Activated CD4-positive, alpha-beta T cell treated with anti-CD3 and anti-CD28 coated beads, Interleukin-2, amount 50 U/mL, for 48 hours (primary cell): ENCODE measurements at regions not wholly inside any gene's neighbourhood (a gene's known extent, or its start where the extent isn't known, plus 50 kb on each side); places are given as distances from the start of the nearest gene placed in this dataset.
"Not testable (repeated sequence)": the region's sequence is repeated elsewhere in the genome, so short reads cannot be mapped to it uniquely, and the experiment has no call there.

ENCODE experiments used
- DNase-seq, 2 experiments: peaks; one replicate each; pipeline ENCODE4 v3.0.0-alpha.2; 2020

- DNase-seq = no peak
Observed at GRCh38 chr11:105429096-105429910, 180.6 kb upstream of the GRIA4 start.

GRCh38 chr11:105407101-105407500 is 202.8 kb upstream of the GRIA4 start:
- no peak for DNase-seq

DNA sequence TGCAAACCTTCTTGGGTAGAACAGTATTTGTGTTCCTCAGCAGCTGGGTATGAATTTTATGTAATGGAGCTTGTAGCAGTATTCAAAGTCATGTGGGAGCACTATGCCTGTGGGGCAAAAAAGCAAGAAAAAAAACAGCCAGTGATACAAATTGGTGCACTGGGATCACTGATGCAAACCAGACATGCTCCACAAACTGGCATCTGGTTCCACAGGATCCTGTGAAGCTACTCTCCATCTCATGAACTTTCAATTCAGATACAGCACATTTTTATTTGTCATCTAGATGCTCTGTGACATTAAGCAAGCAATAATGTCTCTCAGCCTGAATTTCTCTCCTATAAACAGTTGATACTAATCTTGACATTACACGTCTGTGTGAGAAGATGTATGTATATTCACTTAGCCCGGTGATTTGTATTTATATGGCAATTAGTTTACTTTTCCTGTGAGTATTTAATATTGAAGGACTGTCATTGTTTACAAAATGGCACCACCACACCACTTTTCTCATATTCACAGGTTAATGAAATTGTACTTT is 208.5 kb upstream of the GRIA4 start:
- DNase-seq = no peak

GRCh38 chr11:105399511-105399910 is 210.4 kb upstream of the GRIA4 start:
- no peak for DNase-seq

DNA sequence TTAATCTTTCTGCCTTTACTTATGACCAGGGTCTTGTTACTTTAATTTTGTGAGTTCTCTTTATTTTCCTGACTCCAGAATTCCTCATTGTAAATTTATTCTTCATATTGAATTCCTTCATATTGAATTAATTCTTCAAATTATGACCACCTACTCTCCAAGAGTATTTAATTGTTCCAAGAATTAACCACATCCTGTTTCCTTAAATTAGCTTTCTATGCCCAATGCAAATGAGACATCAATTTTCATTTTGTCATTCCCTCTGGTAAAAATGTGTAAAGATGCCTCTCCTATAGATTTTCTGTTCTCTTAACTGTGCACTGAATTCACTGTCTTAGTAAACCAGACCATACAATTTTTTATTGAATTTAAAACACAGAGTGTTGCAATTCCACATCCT is 211.2 kb upstream of the GRIA4 start:
- DNase-seq = no peak

- DNase-seq = no peak
Observed at GRCh38 chr11:105393326-105393725, 216.5 kb upstream of the GRIA4 start.

DNA sequence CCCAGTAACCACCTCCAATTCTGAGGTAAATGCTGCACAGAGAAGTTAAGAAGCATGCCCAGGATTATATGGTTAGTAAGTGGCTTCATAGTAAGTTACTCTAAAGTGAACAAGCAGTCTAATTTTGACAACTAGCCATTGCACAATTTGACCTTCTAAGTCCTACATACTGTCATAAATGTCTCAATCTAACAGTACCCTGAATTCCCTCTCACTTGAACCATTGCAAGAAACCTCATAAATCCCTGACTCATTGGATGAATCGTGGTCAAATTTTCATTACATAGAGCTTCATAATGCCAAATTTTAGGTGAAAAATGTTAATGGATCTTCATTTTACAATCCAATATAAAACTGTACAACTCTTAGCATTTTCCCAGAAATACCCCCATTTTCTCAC is 217.3 kb upstream of the GRIA4 start:
- no peak for DNase-seq

DNA sequence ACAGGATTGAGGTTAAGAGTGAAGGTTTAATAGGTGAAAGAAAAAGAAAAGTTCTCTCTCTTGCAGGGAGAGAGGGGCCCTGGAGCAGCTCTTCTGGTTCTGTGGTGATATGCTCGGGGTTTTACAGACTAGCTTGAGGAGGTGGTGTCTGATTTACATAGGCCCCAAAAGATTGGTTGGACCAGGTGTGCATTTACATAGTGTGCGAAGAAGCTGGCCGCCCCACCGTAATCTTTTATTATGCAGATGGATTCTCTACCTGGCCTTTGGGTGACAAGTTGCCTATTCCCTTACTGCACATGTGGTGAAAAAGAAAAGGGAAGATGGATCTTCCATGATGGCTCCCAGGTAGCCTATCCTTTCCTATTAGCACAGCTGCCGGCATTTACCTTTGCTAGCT is 219.9 kb upstream of the GRIA4 start:
- DNase-seq = no peak

GRCh38 chr11:105388006-105388405 is 221.9 kb upstream of the GRIA4 start:
- no peak for DNase-seq

DNA sequence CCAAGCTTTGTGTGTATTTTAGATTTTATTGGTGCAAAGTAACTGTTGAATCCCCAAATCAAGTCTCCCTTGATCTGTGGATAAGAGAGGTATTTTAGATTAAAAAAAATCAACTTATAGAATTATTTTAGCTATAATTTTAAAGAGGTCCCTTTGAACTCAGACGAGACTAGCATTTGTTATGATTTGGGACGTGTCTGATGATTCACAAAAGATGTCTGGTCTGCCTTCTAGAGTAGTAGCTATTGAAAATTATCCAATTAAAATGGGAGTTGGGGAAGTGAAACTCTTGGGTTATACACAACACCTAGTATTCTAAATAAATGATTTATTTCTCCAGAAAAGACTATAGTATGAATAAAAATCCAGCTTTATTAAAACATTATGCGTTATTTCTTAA is 227.9 kb upstream of the GRIA4 start:
- no peak for DNase-seq

- DNase-seq = no peak
Observed at GRCh38 chr11:105377870-105378269, 232.0 kb upstream of the GRIA4 start.

DNA sequence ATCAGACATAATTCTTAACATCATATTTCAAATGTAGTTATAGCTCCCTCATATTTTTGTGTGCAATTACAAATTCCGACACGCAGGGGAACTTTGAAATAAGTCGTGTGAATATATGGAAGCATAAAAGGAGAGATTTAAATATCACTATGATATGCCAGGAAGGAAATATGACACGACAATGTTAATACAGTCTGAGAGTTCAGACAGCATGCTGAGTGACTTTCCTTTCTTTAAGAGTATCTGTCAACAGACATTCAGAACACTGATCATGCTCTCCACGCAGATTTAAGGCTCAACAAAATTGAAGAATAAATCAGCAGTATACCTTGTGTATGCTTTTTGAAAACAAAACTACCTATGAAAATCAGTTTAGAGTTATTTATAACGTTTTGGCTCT is 232.6 kb upstream of the CARD18 start:
- DNase-seq = no peak

DNA sequence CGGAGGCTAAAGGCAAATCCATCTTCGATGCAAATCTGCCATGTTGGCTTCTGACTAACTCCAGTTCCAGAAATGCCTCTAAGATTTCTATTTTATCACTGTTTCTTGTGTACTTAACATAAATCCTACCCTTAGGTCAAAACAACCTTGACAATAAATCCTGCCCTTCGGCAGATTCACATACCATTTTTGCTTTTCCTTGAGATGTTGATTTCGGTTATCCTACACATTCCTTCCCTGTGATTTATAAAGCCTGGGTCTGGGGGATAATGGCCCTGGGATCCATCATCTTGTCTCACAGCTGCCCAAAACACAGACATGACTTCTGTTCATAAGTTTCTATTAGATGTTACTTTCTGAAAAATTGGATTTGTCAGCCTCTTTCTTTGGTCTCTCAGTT is 231.7 kb upstream of the CARD18 start:
- no peak for DNase-seq

- DNase-seq = no peak
Observed at GRCh38 chr11:105368711-105369110, 229.1 kb upstream of the CARD18 start.

DNA sequence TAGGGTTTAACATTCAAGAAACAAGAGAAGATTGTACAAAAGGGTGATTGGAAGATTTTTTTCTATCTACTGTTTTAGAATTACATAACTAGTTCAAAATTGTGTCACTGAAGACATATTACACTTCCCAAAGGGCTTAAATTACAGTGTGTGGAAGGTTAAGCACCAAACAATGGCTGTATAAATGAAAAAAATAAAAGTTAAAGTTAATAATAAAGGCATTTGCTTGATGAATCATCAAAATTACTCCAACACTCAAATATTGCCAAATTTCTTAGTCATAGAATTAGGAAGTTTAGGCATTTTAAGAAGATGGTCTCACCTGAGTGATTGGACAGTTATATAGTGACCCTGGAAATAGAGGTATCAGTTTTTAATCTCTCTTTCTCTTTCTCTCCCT is 227.6 kb upstream of the CARD18 start:
- DNase-seq = no peak

GRCh38 chr11:105361651-105362050 is 222.1 kb upstream of the CARD18 start:
- no peak for DNase-seq

- no peak for DNase-seq
Observed at GRCh38 chr11:105357764-105358163, 218.2 kb upstream of the CARD18 start.

DNA sequence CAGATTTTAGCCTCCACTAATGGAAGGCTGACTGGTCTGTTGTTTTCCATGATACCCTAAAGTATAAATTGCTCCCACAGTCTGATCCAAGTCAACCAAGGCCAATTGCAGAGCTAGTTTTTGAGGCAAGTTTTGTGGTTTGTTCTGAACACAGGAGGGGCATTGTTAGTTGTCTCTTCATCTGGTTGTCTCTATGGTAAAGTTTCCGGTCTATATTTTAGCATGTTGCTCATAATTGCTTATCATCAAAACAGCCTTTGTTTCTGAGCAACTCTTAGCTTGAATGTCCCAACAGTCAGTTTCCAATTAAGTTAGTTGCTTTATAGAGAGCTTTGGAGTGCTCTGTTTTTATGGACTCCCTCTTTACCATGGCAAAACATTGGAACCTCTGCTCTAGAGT is 217.6 kb upstream of the CARD18 start:
- no peak for DNase-seq

- not testable (repeated sequence) for DNase-seq
Observed at GRCh38 chr11:105349867-105350266, 210.3 kb upstream of the CARD18 start.

GRCh38 chr11:105344938-105345337 is 205.4 kb upstream of the CARD18 start:
- DNase-seq = no peak

GRCh38 chr11:105334025-105334714 is 194.6 kb upstream of the CARD18 start:
- no peak for DNase-seq

GRCh38 chr11:105333153-105333552 is 193.6 kb upstream of the CARD18 start:
- DNase-seq = no peak

DNA sequence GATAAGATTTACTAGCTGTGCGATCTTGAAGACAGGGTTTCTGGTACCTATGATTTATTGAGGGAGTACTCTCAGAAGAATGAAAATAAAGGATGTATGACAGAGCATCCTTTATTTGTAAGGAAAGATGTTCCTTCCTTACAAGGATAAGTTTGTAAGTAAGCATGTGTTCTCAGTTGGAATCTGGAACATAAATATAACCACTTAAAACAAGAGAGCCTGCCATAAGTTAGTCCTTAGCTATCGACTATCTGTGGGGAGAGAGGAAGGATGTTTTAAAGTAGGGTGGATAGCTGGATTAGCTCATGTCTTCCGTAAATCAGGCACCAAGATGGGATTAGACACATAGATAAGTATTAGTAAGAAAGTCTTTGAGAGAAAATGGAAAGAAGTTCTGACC is 192.6 kb upstream of the CARD18 start:
- no peak for DNase-seq

DNA sequence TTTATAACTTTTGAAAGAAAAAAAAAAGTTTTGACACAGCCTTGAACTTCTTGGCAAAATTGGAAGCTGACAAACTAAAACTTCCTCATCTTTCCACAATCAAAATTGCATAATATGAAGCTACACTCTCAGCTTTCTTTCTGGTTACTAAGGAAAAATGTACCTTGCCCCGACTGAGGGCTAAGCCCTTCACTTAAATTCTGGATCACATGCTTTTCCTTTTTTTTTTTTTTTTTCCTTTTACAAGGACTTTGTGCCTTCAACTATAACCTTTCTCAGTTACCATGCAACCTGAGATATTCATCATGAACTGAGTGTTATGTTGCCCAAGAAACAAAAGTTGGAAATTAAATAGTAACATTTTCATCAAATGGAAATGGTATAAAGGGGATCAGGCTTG is 188.5 kb upstream of the CARD18 start:
- no peak for DNase-seq
